ENCODE measurements at regions not wholly inside any gene's neighbourhood (a gene's known extent, or its start where the extent isn't known, plus 50 kb on each side); places are given as distances from the start of the nearest gene placed in this dataset.
"Not testable (repeated sequence)": the region's sequence is repeated elsewhere in the genome, so short reads cannot be mapped to it uniquely, and the experiment has no call there.

GRCh38 chr9:65566018-65566417 is 109.7 kb upstream of the ZNG1E start:
- WGBS, 2 donors = 70 to 73% methylated on average over 11 to 12 of the region's 20 CpGs
- intact Hi-C loops (cut with DNase I); H3K36me3 ChIP-seq; H3K9me3 ChIP-seq; H3K27ac ChIP-seq; H3K4me3 ChIP-seq; H3K4me1 ChIP-seq; DNase-seq; H3K27me3 ChIP-seq: not testable (repeated sequence)

DNA sequence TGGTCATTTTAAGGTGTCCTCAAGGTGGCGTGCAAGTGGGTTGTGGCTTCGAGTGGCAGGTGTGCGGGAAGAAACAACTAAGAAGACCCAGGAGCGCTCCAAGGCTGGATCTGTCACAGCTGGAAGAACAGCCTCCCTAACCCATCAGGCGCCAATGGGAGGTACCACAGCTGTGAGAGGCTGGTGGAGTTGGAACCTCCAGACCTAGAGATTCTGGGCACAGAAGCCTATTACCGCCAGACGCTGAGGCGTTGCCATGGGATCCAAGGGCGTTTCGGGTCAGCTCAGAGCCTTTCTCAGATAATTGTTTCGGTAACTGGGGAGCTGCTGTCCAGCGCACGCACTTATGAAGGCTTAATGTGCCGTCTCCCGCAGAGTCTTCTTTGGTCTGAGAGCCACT is 156.7 kb upstream of the ZNG1E start:
- H3K27ac ChIP-seq; H3K4me3 ChIP-seq; H3K4me1 ChIP-seq; intact Hi-C loops (cut with DNase I); H3K9me3 ChIP-seq; H3K27me3 ChIP-seq; DNase-seq; H3K36me3 ChIP-seq: not testable (repeated sequence)
- WGBS, 2 donors = no CpG with 5 or more reads among the region's 15 CpGs

- intact Hi-C loops (cut with DNase I); H3K4me1 ChIP-seq; H3K27ac ChIP-seq; H3K36me3 ChIP-seq; H3K27me3 ChIP-seq; DNase-seq; H3K9me3 ChIP-seq; H3K4me3 ChIP-seq: not testable (repeated sequence)
- WGBS, 2 donors = 91 to 92% methylated on average over 11 to 12 of the region's 12 CpGs
Measured at GRCh38 chr9:65514465-65514864, 161.3 kb upstream of the ZNG1E start.

- H3K36me3 ChIP-seq; H3K27ac ChIP-seq; intact Hi-C loops (cut with DNase I); H3K4me1 ChIP-seq; H3K9me3 ChIP-seq; H3K27me3 ChIP-seq; H3K4me3 ChIP-seq; DNase-seq: not testable (repeated sequence)
Measured at GRCh38 chr9:65507897-65508296, 167.8 kb upstream of the ZNG1E start.

GRCh38 chr9:65504686-65505085 is 171.0 kb upstream of the ZNG1E start:
- H3K27ac ChIP-seq; H3K4me1 ChIP-seq; DNase-seq; H3K4me3 ChIP-seq; intact Hi-C loops (cut with DNase I); H3K9me3 ChIP-seq; H3K27me3 ChIP-seq; H3K36me3 ChIP-seq: not testable (repeated sequence)
- WGBS, 2 donors = 87 to 88% methylated on average over 2 to 4 of the region's 7 CpGs

GRCh38 chr9:65503696-65504095 is 172.0 kb upstream of the ZNG1E start:
- H3K4me1 ChIP-seq; H3K36me3 ChIP-seq; H3K27ac ChIP-seq; intact Hi-C loops (cut with DNase I); H3K4me3 ChIP-seq; H3K27me3 ChIP-seq; H3K9me3 ChIP-seq; DNase-seq: not testable (repeated sequence)
- 86% methylated on average over 11 of the region's 16 CpGs; no CpG with 5 or more reads in 1 of the 2 donors for WGBS, 2 donors

DNA sequence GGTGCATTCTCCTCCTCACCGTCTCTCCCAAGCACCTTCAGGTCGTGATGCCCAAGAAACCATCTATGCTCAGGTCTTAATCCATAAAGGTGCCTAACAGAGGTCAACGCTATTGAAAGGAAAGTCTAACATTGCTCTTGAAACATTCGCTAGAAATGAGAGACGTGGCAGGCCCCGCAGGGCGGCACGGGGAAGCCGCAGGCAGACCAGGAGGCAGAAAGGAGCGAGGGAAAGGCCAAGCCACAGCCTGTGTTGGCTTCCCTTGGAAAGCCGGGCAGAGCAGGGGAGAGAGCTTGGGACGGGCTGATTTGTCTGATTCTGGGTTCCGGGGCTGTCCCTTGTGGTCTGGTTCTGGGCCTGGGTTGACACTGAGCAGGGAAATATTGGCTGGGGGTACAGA is 192.8 kb upstream of the ZNG1E start:
- H3K27me3 ChIP-seq; H3K4me3 ChIP-seq; H3K27ac ChIP-seq; H3K36me3 ChIP-seq; H3K9me3 ChIP-seq; H3K4me1 ChIP-seq; DNase-seq; intact Hi-C loops (cut with DNase I): not testable (repeated sequence)
- 79 to 84% methylated on average over 9 of the region's 13 CpGs for WGBS, 2 donors

GRCh38 chr9:65481291-65481690 is 194.4 kb upstream of the ZNG1E start:
- WGBS, 2 donors = 88 to 100% methylated on average over 2 to 6 of the region's 10 CpGs

DNA sequence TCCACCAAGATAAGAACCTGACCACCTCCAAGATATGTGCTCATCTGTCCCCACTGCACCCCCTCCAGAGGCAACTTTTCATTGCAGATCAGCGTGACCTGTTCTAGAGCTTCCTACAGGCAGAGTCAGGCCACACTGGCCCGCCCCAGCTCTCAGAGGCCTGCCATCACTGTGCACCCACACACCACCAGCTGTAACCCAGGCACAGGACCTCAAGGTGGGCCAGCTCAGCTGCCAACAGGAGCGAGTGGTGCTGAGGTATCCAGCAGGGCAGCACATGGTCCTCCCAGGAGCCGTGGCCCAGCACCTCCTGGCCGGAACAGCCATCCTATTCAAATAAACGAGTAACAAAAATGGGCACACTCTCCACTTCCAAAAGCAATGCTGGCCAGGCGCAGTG is 189.9 kb upstream of the FOXD4L5 start:
- 80% methylated on average over 1 of the region's 7 CpGs; no CpG with 5 or more reads in 1 of the 2 donors for WGBS, 2 donors
- H3K27me3 ChIP-seq; intact Hi-C loops (cut with DNase I); H3K4me1 ChIP-seq; H3K36me3 ChIP-seq; H3K9me3 ChIP-seq; H3K4me3 ChIP-seq; DNase-seq; H3K27ac ChIP-seq: not testable (repeated sequence)

More at GRCh38 chr9:65481291-65481690, 194.4 kb upstream of the ZNG1E start:
- H3K9me3 ChIP-seq; H3K36me3 ChIP-seq; H3K4me3 ChIP-seq; H3K27me3 ChIP-seq; H3K27ac ChIP-seq; H3K4me1 ChIP-seq; intact Hi-C loops (cut with DNase I); DNase-seq: not testable (repeated sequence)

DNA sequence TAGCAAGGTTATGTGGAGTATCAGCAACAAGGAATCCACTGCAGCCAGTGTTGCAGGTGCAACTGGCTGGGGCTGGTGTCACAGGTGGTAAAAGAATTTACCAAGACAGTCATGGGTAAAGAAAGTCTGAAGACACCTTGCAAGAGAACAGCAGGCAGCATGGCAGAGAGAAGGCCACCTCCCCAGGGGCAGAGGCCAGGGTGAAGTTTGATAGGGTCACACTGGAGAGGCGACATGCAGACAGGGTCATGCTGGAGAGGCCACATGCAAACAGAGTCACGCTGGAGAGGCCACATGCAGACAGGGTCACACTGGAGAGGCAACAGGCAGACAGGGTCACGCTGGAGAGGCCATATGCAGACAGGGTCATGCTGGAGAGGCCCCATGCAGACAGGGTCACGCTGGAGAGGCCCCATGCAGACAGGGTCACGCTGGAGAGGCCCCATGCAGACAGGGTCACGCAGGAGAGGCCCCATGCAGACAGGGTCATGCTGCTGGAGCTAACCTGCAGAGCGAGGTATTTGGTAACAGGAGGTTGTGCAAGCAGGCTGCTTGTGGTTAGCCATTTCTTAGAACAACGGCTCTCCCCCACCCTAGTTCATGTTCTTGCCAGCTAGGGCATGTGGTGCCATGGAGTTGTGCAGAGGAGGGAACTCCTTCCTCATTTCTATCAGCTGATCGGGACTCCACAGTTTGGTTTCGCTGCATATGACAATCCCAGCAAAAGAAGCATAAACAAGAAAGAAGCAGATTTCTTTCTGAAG is 188.2 kb upstream of the FOXD4L5 start:
- H3K4me1 ChIP-seq; H3K36me3 ChIP-seq; H3K9me3 ChIP-seq; DNase-seq; H3K27ac ChIP-seq; H3K27me3 ChIP-seq; H3K4me3 ChIP-seq; intact Hi-C loops (cut with DNase I): not testable (repeated sequence)
- WGBS, 2 donors = 25 to 47% methylated on average over 5 to 7 of the region's 10 CpGs

GRCh38 chr9:65471106-65471505 is 186.1 kb upstream of the FOXD4L5 start:
- H3K27me3 ChIP-seq; H3K9me3 ChIP-seq; H3K27ac ChIP-seq; H3K36me3 ChIP-seq; intact Hi-C loops (cut with DNase I); H3K4me1 ChIP-seq; H3K4me3 ChIP-seq; DNase-seq: not testable (repeated sequence)
- WGBS, 2 donors = 65 to 81% methylated on average over 2 to 4 of the region's 7 CpGs

GRCh38 chr9:65466911-65467734 is 182.1 kb upstream of the FOXD4L5 start:
- H3K4me1 ChIP-seq; DNase-seq; H3K9me3 ChIP-seq; H3K36me3 ChIP-seq; H3K27me3 ChIP-seq; H3K27ac ChIP-seq; intact Hi-C loops (cut with DNase I); H3K4me3 ChIP-seq: not testable (repeated sequence)
- 82 to 95% methylated on average over 7 to 9 of the region's 55 CpGs for WGBS, 2 donors

DNA sequence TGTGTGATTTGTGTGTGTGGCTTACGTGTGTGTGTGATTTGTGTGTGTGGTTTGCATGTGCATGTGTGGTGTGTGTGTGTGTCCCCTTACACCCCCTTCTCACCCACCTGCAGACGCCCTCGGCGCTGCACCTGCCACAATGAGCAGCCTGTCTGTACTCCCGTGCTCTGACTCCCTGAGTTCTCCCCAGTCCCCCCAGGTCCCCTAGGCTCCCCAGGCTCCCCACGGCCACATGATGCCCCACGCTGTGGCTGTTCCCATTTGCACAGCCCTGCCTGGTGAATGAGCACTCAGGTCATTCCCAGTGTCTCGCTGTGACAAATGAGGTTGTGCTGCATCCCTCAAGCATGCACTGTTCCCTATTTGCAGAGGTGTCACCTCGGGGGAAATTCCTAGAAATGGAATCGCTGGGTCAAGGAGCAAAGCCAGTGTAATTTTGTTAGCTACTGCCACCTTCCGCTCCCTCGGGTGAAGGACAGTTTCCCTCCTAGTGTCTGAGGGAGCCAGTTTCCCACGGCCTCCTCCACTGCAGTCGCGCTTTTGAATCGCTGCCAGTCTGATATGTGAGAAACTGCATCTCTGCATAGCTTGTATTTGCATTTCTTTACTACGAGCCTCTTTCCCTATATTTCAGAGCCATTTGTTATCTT is 180.4 kb upstream of the FOXD4L5 start:
- intact Hi-C loops (cut with DNase I) = not testable (repeated sequence)

More for the DNA sequence above, 180.4 kb upstream of the FOXD4L5 start:
- DNase-seq, H3K9me3 ChIP-seq, H3K4me3 ChIP-seq, H3K4me1 ChIP-seq, H3K27me3 ChIP-seq, H3K27ac ChIP-seq, H3K36me3 ChIP-seq: not testable (repeated sequence)
- 72 to 92% methylated on average over 10 to 11 of the region's 17 CpGs for WGBS, 2 donors

Data from esophagus squamous epithelium (tissue), 5 donors.